HCT116 (cell line): ENCODE measurements at regions not wholly inside any gene's neighbourhood (a gene's known extent, or its start where the extent isn't known, plus 50 kb on each side); places are given as distances from the start of the nearest gene placed in this dataset.

Experiments
- ATAC-seq: fragments of 200-7000 bp; cut with Tn5 transposase; 2 replicates; pipeline ENCODE4 v1.9.1; 2020; ENCODE audit warnings: mild to moderate bottlenecking, moderate library complexity
- BruUV-seq: library from RNA; stranded (reverse); fragments of 400-500 nt; replicated peaks from 2 replicates; lab custom pipeline; 2021; lab: Mats Ljungman, UMichigan
- CTCF ChIA-PET: fragments of 300-600 bp; sonication (Branson Sonifier 250); formaldehyde crosslinking; loops from one replicate; lab custom pipeline; 2021; ENCODE audit warnings: antibody characterized with exemption; lab: Charles Lee
- POLR2A ChIA-PET: fragments of 300-600, 350-600 bp; sonication (Branson Sonifier 250); formaldehyde crosslinking; loops from one replicate; lab custom pipeline; 2021; ENCODE audit warnings: antibody characterized with exemption; lab: Charles Lee
- RAD21 ChIA-PET, 2 experiments: fragments of 300-600 bp; sonication (Branson Sonifier 250); formaldehyde crosslinking; loops; one replicate each; lab custom pipeline; 2023; ENCODE audit warnings: low total read pairs in 2 of 2; ENCODE audit not compliant: uncharacterized antibody in 2 of 2, unreplicated experiment in 2 of 2, low non-redundant PET in 1 of 2; lab: Charles Lee
- DNase-seq: peaks from one replicate; pipeline ENCODE4 v3.0.0-alpha.2; 2010; ENCODE audit warnings: low read depth, low spot score
- H2AFZ ChIP-seq: fragments of 200-600 bp; shearing (Covaris generic), sonication (generic); 2 replicates; pipeline ENCODE4 v1.6.1; 2017; ENCODE audit warnings: low read depth, mixed run types, mixed read lengths, antibody characterized with exemption, low read length; ENCODE audit not compliant: poor library complexity, severe bottlenecking
- H3K27ac ChIP-seq: 2 replicates; pipeline ENCODE4 v1.5.1; 2012; ENCODE audit warnings: low read depth, low read length
- H3K27me3 ChIP-seq: fragments of 200-600 bp; sonication (generic); 2 replicates; pipeline ENCODE4 v1.6.1; 2016; ENCODE audit warnings: mixed run types, low read length, mixed read lengths; ENCODE audit not compliant: insufficient read depth
- H3K36me3 ChIP-seq, 2 experiments: fragments of 200-500 bp in 1 of 2; fragments of 200-600 bp in 1 of 2; sonication (Bioruptor generic) in 1 of 2; sonication (generic) in 1 of 2; 2 replicates each; pipeline versions ENCODE4 v1.5.1 to v1.6.1; 2014 to 2016; ENCODE audit warnings: low read length in 2 of 2, inconsistent platforms in 1 of 2, mixed read lengths in 1 of 2, mixed run types in 1 of 2; ENCODE audit not compliant: insufficient read depth in 2 of 2, control insufficient read depth in 1 of 2
- H3K4me1 ChIP-seq, 2 experiments: fragments of 200-600 bp in 1 of 2; sonication (generic) in 1 of 2; 2 replicates each; pipeline versions ENCODE4 v1.5.1 to v1.6.1; 2012 to 2017; ENCODE audit warnings: low read length in 2 of 2, inconsistent platforms in 1 of 2, mild to moderate bottlenecking in 1 of 2, mixed read lengths in 1 of 2, mixed run types in 1 of 2, moderate library complexity in 1 of 2; ENCODE audit not compliant: insufficient read depth in 2 of 2, control insufficient read depth in 1 of 2
- H3K4me2 ChIP-seq: fragments of 200-600 bp; sonication (generic); 2 replicates; pipeline ENCODE4 v1.6.1; 2017; ENCODE audit warnings: mixed run types, low read length, mixed read lengths
- H3K4me3 ChIP-seq, 2 experiments: fragments of 200-600 bp in 1 of 2; sonication (generic) in 1 of 2; replicated peaks in 1 of 2; 2 replicates each; pipeline ENCODE4 v1.5.1; 2011 to 2016; ENCODE audit warnings: low read length in 2 of 2, control low read depth in 1 of 2, low read depth in 1 of 2, mild to moderate bottlenecking in 1 of 2, mixed read lengths in 1 of 2, mixed run types in 1 of 2
- H3K79me2 ChIP-seq: fragments of 200-600 bp; sonication (generic); 2 replicates; pipeline ENCODE4 v1.6.1; 2017; ENCODE audit warnings: mild to moderate bottlenecking, mixed run types, low read length, moderate library complexity, mixed read lengths; ENCODE audit not compliant: insufficient read depth
- H3K9ac ChIP-seq: fragments of 200-600 bp; sonication (generic); 2 replicates; pipeline ENCODE4 v1.6.1; 2016; ENCODE audit warnings: low read length, mixed read lengths
- H3K9me2 ChIP-seq: fragments of 200-600 bp; sonication (generic), shearing (Covaris generic); 2 replicates; pipeline ENCODE4 v1.6.1; 2017; ENCODE audit warnings: mixed run types, mild to moderate bottlenecking, moderate library complexity; ENCODE audit not compliant: insufficient read depth
- H3K9me3 ChIP-seq, 2 experiments: fragments of 200-500 bp in 1 of 2; fragments of 200-600 bp in 1 of 2; sonication (Bioruptor generic) in 1 of 2; sonication (generic) in 1 of 2; 2 replicates each; pipeline ENCODE4 v1.6.1; 2014 to 2017; ENCODE audit warnings: low read length in 2 of 2, mixed read lengths in 2 of 2, inconsistent platforms in 1 of 2, low read depth in 1 of 2, mild to moderate bottlenecking in 1 of 2, mixed run types in 1 of 2, moderate library complexity in 1 of 2; ENCODE audit not compliant: control insufficient read depth in 1 of 2, insufficient read depth in 1 of 2
- H4K20me1 ChIP-seq: fragments of 200-600 bp; sonication (generic), shearing (Covaris generic); 2 replicates; pipeline ENCODE4 v1.6.1; 2017; ENCODE audit warnings: mixed run types, mild to moderate bottlenecking, moderate library complexity; ENCODE audit not compliant: insufficient read depth
- CEBPB ChIP-seq: IDR thresholded peaks from 2 replicates; pipeline ENCODE4 v1.6.1; 2012; ENCODE audit warnings: low read depth
- ELF1 ChIP-seq: IDR thresholded peaks from 2 replicates; pipeline ENCODE4 v1.6.1; 2012; ENCODE audit warnings: low read depth, borderline replicate concordance
- EZH2phosphoT487 ChIP-seq: fragments of 200-600 bp; IDR thresholded peaks from 2 replicates; pipeline ENCODE4 v1.6.1; 2018; ENCODE audit warnings: antibody characterized with exemption, borderline replicate concordance
- POLR2AphosphoS5 ChIP-seq: IDR thresholded peaks from 2 replicates; pipeline ENCODE4 v1.6.1; 2011; ENCODE audit warnings: mild to moderate bottlenecking, low read depth, low read length, moderate library complexity
- RAD21 ChIP-seq: IDR thresholded peaks from 2 replicates; pipeline ENCODE4 v1.6.1; 2012; ENCODE audit warnings: low read depth, mild to moderate bottlenecking
- SIN3A ChIP-seq: IDR thresholded peaks from 2 replicates; pipeline ENCODE4 v1.6.1; 2012; ENCODE audit warnings: low read depth
- ZNF274 ChIP-seq: fragments of 200-500 bp; sonication (Bioruptor generic); IDR thresholded peaks from 2 replicates; pipeline ENCODE4 v1.6.1; 2014; ENCODE audit warnings: mild to moderate bottlenecking, low read depth, low read length, inconsistent platforms
- intact Hi-C: fragments of 100-400 bp; cut with micrococcal nuclease; formaldehyde crosslinking; loops from 2 replicates; pipeline ENCODE4 v1.10.0; 2022
- TF ChIP-seq, protein P1 (sequence below): IDR thresholded peaks from 2 replicates; pipeline ENCODE4 v1.6.1; 2012
- TF ChIP-seq, protein P2 (sequence below): IDR thresholded peaks from 2 replicates; pipeline ENCODE4 v1.6.1; 2012; ENCODE audit warnings: low read depth

DNA sequence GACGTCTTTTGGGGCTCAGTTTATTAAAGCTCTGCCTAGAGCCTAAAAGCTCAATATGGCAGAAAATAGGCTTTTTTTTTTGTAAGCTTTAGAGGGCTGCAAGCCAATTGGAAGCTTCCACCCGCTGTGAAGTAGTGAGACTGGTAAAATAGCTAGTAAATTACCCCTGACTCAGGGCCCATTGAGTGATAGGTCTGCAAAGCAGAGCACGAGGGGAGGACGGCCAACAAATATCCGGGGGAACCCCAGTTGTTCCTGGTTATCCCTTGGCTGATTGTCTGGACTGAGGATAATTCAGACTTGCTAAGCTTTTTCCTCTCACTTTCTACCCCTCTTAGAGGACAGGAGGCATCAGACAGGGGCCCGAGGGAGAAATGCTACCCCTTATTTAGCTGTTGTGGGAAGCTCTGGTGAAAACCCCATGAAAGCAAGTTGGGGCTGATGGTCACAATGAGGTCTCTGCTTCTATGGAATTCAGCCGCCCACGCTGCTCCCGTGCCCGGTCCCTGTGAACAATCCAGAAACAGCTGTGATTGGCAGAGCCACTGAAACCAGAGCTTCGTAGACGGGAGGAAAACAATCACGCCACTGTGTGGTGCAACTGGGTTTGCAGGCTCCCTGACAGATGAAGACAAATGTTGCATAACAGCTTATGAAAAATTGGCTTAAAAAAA lies 141.9 kb upstream of the LGALSL start (continued):
- no peak for TF ChIP-seq EZH2phosphoT487
- TF ChIP-seq ZNF274, result no peak
- peak; percentile 78 for TF ChIP-seq RAD21
- no peak for TF ChIP-seq SIN3A

DNA sequence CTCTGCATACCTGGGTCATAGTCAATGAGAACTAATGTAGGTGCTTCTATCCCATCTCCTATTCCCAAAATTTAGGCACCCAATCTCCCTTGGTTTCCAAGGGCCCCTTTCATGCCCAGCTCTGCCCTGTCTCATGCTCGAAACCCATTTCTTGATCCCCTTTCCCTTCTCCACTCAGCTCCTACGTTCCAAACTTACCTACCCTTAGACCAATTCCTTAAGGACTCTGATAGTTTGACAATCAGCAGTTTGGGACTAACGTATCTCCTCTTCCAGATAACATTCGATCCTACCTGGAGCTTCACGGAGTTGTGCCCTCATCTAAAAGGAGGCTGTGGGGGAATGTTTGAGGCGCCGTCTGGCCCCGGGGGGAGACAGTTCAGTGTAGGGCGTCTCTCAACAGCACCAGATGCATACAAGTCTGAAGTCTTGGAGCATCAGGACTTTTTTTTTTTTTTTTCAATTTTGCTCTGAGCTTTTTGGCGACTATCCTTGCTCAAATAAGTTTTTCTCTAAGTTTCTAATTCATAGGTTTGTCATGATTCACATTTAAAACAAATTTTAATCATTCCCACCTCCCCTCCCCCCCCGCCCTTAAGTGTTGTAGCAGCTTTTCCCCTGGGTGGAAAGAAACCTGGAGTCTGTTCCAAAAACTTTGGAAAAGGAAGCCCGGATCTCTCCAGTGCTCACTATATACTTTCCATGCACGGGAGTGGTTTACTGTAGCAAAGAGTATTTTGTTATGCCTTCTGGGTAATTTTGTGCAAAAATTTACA lies 141.2 kb upstream of the LGALSL start:
- H3K4me3 ChIP-seq, result 0 out of 4 replicates have a peak overlapping the region, but pooled peaks of 1 of the 2 experiments have one; percentile 6
- RAD21 ChIA-PET, result interaction anchor here (1.3 to 2.0 kb wide), 3 partner anchors 18 to 263 kb away, joined by 4 to 12 read pairs (median 12); no protein-coding TSS in a partner anchor
- H4K20me1 ChIP-seq, result no peaks in the 10 kb centered on the region
- H3K9ac ChIP-seq, result no peak overlapping the region
- peak overlapping the region; percentile 79 for H2AFZ ChIP-seq
- TF ChIP-seq SIN3A (no peak), ELF1 (no peak), CEBPB (no peak), RAD21 (no peak), POLR2AphosphoS5 (no peak)
- TF ChIP-seq, protein P1, sequence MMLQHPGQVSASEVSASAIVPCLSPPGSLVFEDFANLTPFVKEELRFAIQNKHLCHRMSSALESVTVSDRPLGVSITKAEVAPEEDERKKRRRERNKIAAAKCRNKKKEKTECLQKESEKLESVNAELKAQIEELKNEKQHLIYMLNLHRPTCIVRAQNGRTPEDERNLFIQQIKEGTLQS, result no peak
- TF ChIP-seq, protein P2, sequence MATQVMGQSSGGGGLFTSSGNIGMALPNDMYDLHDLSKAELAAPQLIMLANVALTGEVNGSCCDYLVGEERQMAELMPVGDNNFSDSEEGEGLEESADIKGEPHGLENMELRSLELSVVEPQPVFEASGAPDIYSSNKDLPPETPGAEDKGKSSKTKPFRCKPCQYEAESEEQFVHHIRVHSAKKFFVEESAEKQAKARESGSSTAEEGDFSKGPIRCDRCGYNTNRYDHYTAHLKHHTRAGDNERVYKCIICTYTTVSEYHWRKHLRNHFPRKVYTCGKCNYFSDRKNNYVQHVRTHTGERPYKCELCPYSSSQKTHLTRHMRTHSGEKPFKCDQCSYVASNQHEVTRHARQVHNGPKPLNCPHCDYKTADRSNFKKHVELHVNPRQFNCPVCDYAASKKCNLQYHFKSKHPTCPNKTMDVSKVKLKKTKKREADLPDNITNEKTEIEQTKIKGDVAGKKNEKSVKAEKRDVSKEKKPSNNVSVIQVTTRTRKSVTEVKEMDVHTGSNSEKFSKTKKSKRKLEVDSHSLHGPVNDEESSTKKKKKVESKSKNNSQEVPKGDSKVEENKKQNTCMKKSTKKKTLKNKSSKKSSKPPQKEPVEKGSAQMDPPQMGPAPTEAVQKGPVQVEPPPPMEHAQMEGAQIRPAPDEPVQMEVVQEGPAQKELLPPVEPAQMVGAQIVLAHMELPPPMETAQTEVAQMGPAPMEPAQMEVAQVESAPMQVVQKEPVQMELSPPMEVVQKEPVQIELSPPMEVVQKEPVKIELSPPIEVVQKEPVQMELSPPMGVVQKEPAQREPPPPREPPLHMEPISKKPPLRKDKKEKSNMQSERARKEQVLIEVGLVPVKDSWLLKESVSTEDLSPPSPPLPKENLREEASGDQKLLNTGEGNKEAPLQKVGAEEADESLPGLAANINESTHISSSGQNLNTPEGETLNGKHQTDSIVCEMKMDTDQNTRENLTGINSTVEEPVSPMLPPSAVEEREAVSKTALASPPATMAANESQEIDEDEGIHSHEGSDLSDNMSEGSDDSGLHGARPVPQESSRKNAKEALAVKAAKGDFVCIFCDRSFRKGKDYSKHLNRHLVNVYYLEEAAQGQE, result no peak
- CTCF ChIA-PET, result interaction anchor here (0.7 to 3.3 kb wide), 7 partner anchors 15 to 273 kb away, joined by 3 to 55 read pairs (median 5); no protein-coding TSS in a partner anchor
- H3K27me3 ChIP-seq, result no peaks in the 10 kb centered on the region
- H3K9me3 ChIP-seq, result no peaks in the 10 kb centered on the region
- H3K4me1 ChIP-seq, result peaks cover 11 to 13% of the 10 kb centered on the region in 2 experiments
- H3K4me2 ChIP-seq, result peak overlapping the region; percentile 40
- DNase-seq, result no peak
- H3K9me2 ChIP-seq, result no peaks in the 10 kb centered on the region
- POLR2A ChIA-PET, result interaction anchor here (1.8 kb wide), 1 partner anchor 264 kb away, joined by 5 read pairs; no protein-coding TSS in a partner anchor
- BruUV-seq, result no TSS peak
- no peaks in the 10 kb centered on the region for H3K79me2 ChIP-seq
- H3K36me3 ChIP-seq, result no peaks in the 10 kb centered on the region
- intact Hi-C loops, result loop anchor here (1.0 kb wide), 1 partner anchor 264 kb away; no protein-coding TSS in a partner anchor
- no peak overlapping the region for H3K27ac ChIP-seq
- ATAC-seq, result peak; percentile 43
